B cell (primary cell): ENCODE measurements at regions not wholly inside any gene's neighbourhood (a gene's known extent, or its start where the extent isn't known, plus 50 kb on each side); places are given as distances from the start of the nearest gene placed in this dataset.

Source experiments
- ATAC-seq: fragments of 200-7000 bp; cut with Tn5 transposase; one replicate; pipeline ENCODE4 v1.10.0; 2021; ENCODE audit warnings: low read depth, mild to moderate bottlenecking, moderate number of reproducible peaks, moderate library complexity
- CTCF ChIA-PET: fragments of 350-600 bp; sonication (Branson Sonifier 250); formaldehyde crosslinking; loops from one replicate; lab custom pipeline; 2021; ENCODE audit warnings: antibody characterized with exemption, inconsistent platforms; lab: Charles Lee
- POLR2A ChIA-PET: fragments of 350-600 bp; sonication (Branson Sonifier 250); formaldehyde crosslinking; loops from one replicate; lab custom pipeline; 2021; ENCODE audit warnings: antibody characterized with exemption; lab: Charles Lee
- DNase-seq: peaks from one replicate; pipeline ENCODE4 v3.0.0; 2013
- H2AFZ ChIP-seq: 2 replicates; pipeline ENCODE4 v1.6.1; 2012; ENCODE audit warnings: mild to moderate bottlenecking, low read depth, low read length; ENCODE audit not compliant: insufficient read depth, poor library complexity, severe bottlenecking
- H3K27ac ChIP-seq, 2 donors: 1 replicate in 1 of 2; 2 replicates in 1 of 2; pipeline ENCODE4 v1.5.1; 2012 to 2013; ENCODE audit warnings: low read length in 2 of 2, mild to moderate bottlenecking in 2 of 2, moderate library complexity in 1 of 2
- H3K27me3 ChIP-seq, 4 experiments: fragments of 200-600 bp in 1 of 4; sonication (generic) in 1 of 4; replicated peaks in 1 of 4; 1 replicate in 2 of 4; 2 replicates in 2 of 4; pipeline versions ENCODE4 v1.6.1 to v1.7.0; 2013 to 2016; ENCODE audit warnings: low read length in 3 of 4, mild to moderate bottlenecking in 2 of 4, mixed read lengths in 1 of 4, moderate library complexity in 1 of 4; ENCODE audit not compliant: insufficient read depth in 4 of 4, control insufficient read depth in 3 of 4; ENCODE audit errors: control extremely low read depth in 1 of 4
- H3K36me3 ChIP-seq, 2 experiments: replicated peaks in 1 of 2; 1 replicate in 1 of 2; 2 replicates in 1 of 2; pipeline versions ENCODE4 v1.6.1 to v1.7.1; 2013; ENCODE audit warnings: low read length in 1 of 2; ENCODE audit not compliant: insufficient read depth in 2 of 2, control insufficient read depth in 1 of 2; ENCODE audit errors: control extremely low read depth in 1 of 2, extremely low read depth in 1 of 2
- H3K4me1 ChIP-seq, 2 donors: fragments of 200-600 bp in 1 of 2; sonication (generic) in 1 of 2; 1 replicate in 1 of 2; 2 replicates in 1 of 2; pipeline versions ENCODE4 v1.5.1 to v1.6.1; 2013 to 2017; ENCODE audit warnings: low read length in 2 of 2; ENCODE audit not compliant: control insufficient read depth in 2 of 2, insufficient read depth in 2 of 2
- H3K4me2 ChIP-seq: replicated peaks from 2 replicates; pipeline ENCODE3; 2012; ENCODE audit warnings: mild to moderate bottlenecking, low read depth, low read length; ENCODE audit not compliant: poor library complexity, severe bottlenecking
- H3K4me3 ChIP-seq, 5 experiments: fragments of 200-600 bp in 1 of 5; sonication (generic) in 1 of 5; 1 replicate in 3 of 5; 2 replicates in 2 of 5; pipeline versions ENCODE4 v1.5.1 to v1.7.0; 2011 to 2016; ENCODE audit warnings: low read length in 4 of 5, mild to moderate bottlenecking in 4 of 5, low read depth in 2 of 5, control low read depth in 1 of 5, moderate library complexity in 1 of 5; ENCODE audit not compliant: insufficient read depth in 1 of 5; ENCODE audit errors: control extremely low read depth in 1 of 5, extremely low read depth in 1 of 5
- H3K79me2 ChIP-seq: fragments of 200-600 bp; sonication (generic); one replicate; pipeline ENCODE4 v1.6.0; 2016; ENCODE audit warnings: low read length; ENCODE audit not compliant: control insufficient read depth, insufficient read depth
- H3K9ac ChIP-seq: fragments of 200-600 bp; sonication (generic); 2 replicates; pipeline ENCODE4 v1.6.1; 2017; ENCODE audit warnings: mild to moderate bottlenecking, low read length, moderate library complexity
- H3K9me3 ChIP-seq, 3 donors: one replicate each; pipeline versions ENCODE4 v1.6.1 to v1.7.1; 2013; ENCODE audit warnings: low read length in 2 of 3; ENCODE audit not compliant: control insufficient read depth in 2 of 3, insufficient read depth in 1 of 3; ENCODE audit errors: control extremely low read depth in 1 of 3
- H4K20me1 ChIP-seq: 2 replicates; pipeline ENCODE4 v1.6.0; 2012; ENCODE audit warnings: mild to moderate bottlenecking, low read length; ENCODE audit not compliant: insufficient read depth, control insufficient read depth, poor library complexity, severe bottlenecking
- H3K27ac Mint-ChIP-seq: one replicate; pipeline ENCODE4 v1.8.0; 2021; ENCODE audit warnings: mixed read lengths
- H3K27me3 Mint-ChIP-seq: one replicate; pipeline ENCODE4 v1.8.0; 2021; ENCODE audit warnings: mixed read lengths
- H3K4me1 Mint-ChIP-seq: one replicate; pipeline ENCODE4 v1.8.0; 2021; ENCODE audit warnings: mixed read lengths
- H3K4me3 Mint-ChIP-seq: one replicate; pipeline ENCODE4 v1.8.0; 2021; ENCODE audit warnings: mixed read lengths
- H3K9me3 Mint-ChIP-seq: one replicate; pipeline ENCODE4 v1.8.0; 2022; ENCODE audit warnings: mixed read lengths; ENCODE audit not compliant: insufficient read depth
- CTCF ChIP-seq: fragments of 200-600 bp; IDR thresholded peaks from one replicate; pipeline ENCODE4 v1.8.0; 2022; ENCODE audit warnings: antibody characterized with exemption, mild to moderate bottlenecking
- EZH2 ChIP-seq: IDR thresholded peaks from 2 replicates; pipeline ENCODE4 v1.6.1; 2012; ENCODE audit warnings: borderline replicate concordance, low read depth, mild to moderate bottlenecking, moderate library complexity, low read length; ENCODE audit not compliant: insufficient read depth, poor library complexity, severe bottlenecking
- WGBS: methylation state at CpG from one replicate; pipeline ENCODE4 v1.1.5; 2013; ENCODE audit warnings: missing lambda C conversion rate; ENCODE audit not compliant: insufficient coverage; 5-methylcytosine and 5-hydroxymethylcytosine counted together
- intact Hi-C: fragments of 100-400 bp; cut with micrococcal nuclease; formaldehyde crosslinking; loops from one replicate; pipeline ENCODE4 v1.10.0; 2022

GRCh38 chr15:69653846-69654245 lies 201.2 kb downstream of the RPLP1 start:
- Histone ChIP-seq H3K27ac (no peak overlapping the region), H3K27me3 (peaks cover 0 to 22% (median 8%) of the 10 kb centered on the region in 4 experiments), H3K4me3 (no peak overlapping the region), H3K9me3 (no peaks in the 10 kb centered on the region), H2AFZ (no peak overlapping the region), H3K9ac (no peak overlapping the region), H3K79me2 (no peaks in the 10 kb centered on the region), H3K36me3 (no peaks in the 10 kb centered on the region), H3K4me1 (no peaks in the 10 kb centered on the region), H3K4me2 (no peak overlapping the region), H4K20me1 (no peaks in the 10 kb centered on the region)
- H3K9me3 Mint-ChIP-seq = no peaks in the 10 kb centered on the region
- H3K4me1 Mint-ChIP-seq = no peaks in the 10 kb centered on the region
- ChIA-PET CTCF (no interaction called here), POLR2A (no interaction called here)
- WGBS = 100% methylated on average over 1 of the region's 2 CpGs
- H3K27me3 Mint-ChIP-seq = peaks cover 68% of the 10 kb centered on the region
- H3K27ac Mint-ChIP-seq = no peak overlapping the region
- intact Hi-C loops = no loop called here
- no peak for ATAC-seq
- no peak for DNase-seq
- H3K4me3 Mint-ChIP-seq = no peak overlapping the region
- no peak for TF ChIP-seq EZH2
- no peak for TF ChIP-seq CTCF

GRCh38 chr15:69656271-69657030 lies 203.8 kb downstream of the RPLP1 start:
- no peak overlapping the region for H3K4me3 ChIP-seq
- no peak overlapping the region for H3K4me2 ChIP-seq
- CTCF ChIA-PET = no interaction called here
- peaks cover 0 to 22% (median 10%) of the 10 kb centered on the region in 4 experiments for H3K27me3 ChIP-seq
- H3K9me3 Mint-ChIP-seq = no peaks in the 10 kb centered on the region
- no peaks in the 10 kb centered on the region for H3K36me3 ChIP-seq
- H3K27ac ChIP-seq = no peak overlapping the region
- H3K9me3 ChIP-seq = no peaks in the 10 kb centered on the region
- no peak overlapping the region for H2AFZ ChIP-seq
- no peak overlapping the region for H3K4me3 Mint-ChIP-seq
- ATAC-seq (no peak), DNase-seq (no peak)
- POLR2A ChIA-PET = no interaction called here
- H3K4me1 Mint-ChIP-seq = no peaks in the 10 kb centered on the region
- peaks cover 48% of the 10 kb centered on the region for H3K27me3 Mint-ChIP-seq
- intact Hi-C loops = no loop called here
- WGBS = 90% methylated on average over 5 of the region's 10 CpGs
- H3K9ac ChIP-seq = no peak overlapping the region
- H3K79me2 ChIP-seq = no peaks in the 10 kb centered on the region
- H3K4me1 ChIP-seq = no peaks in the 10 kb centered on the region
- H3K27ac Mint-ChIP-seq = no peak overlapping the region
- no peak for TF ChIP-seq CTCF
- no peak for TF ChIP-seq EZH2
- no peaks in the 10 kb centered on the region for H4K20me1 ChIP-seq
